HG02571 (cell line): ENCODE measurements at regions not wholly inside any gene's neighbourhood (a gene's known extent, or its start where the extent isn't known, plus 50 kb on each side); places are given as distances from the start of the nearest gene placed in this dataset.

ENCODE experiments used
- ATAC-seq: cut with Tn5 transposase; IDR thresholded peaks from one replicate; pipeline ENCODE4 v1.9.1; 2021; ENCODE audit warnings: mild to moderate bottlenecking, moderate library complexity; ENCODE audit not compliant: unreplicated experiment

DNA sequence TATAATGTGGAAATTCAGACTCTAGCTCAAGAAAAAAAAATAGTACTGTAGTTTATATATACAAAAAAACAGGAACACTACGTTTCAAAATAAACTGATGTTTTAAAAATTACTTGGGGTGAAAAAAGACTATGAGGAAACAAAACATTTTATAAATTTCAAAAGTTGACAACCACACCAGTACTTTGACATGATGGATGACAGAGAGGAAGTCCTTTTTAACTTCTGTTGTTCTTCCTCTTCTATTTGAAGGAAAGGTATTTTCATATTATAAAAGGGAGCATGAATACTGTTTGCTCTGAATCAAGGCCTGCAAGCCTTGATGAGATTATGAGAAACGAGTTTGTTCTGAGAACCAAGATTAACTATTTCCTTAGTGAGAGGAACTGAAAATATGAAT is 456.9 kb downstream of the TAF11L14 start:
- no peak for ATAC-seq

DNA sequence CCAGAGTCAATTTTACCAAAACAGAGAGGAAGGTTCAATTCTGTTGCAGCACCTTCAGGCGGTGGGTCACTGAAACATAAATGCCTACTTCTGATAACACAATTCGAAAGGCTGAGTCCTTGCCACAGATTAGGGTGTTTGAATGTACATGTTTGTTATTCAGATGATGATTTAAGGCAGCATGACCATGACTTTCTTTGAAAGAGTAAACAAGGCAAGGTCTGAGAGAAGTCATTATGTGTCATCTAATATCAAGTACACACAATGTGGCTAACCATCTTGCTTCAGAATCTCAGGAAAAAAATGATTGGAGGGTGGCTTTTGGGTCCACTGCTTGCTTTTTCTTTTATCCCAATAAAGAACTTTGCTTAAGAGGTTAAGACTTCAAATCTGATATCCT is 457.5 kb downstream of the TAF11L14 start:
- no peak for ATAC-seq

DNA sequence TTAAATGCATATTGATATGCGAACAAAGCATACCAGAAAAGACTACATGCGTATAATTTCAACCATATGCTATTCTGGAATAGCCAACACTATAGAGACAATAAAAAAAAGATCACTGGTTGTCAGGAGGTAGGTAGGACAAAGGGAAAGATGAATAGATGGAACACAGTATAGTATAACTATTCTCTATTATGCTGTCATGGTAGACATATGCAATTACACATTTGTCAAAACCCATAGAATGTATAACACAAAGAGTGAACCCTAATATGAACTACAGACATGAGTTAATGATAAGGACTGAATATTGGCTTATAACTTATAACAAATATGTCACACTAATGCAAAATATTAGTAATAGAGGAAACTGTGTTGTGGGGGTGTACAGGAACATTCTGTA is 460.8 kb downstream of the TAF11L14 start:
- ATAC-seq = no peak

DNA sequence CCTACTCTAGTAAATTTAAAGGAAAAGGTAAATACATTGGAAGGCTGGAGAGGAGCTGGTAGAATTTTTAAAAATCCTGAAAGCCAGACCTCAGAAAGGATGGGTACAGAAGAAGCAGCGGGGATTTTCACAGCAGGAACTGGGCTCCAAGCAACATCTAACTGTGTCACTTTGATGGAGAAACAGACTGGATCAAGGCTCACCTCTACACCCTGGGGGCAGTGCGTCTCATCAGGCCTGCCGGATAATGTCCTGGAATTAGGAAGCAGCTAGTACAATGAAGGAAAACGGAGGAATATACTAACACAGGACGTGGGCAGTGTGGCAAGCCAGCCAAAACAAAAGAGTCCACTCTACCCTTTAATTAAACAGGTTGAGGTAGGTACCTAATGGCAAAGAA is 463.6 kb downstream of the TAF11L14 start:
- no peak for ATAC-seq

DNA sequence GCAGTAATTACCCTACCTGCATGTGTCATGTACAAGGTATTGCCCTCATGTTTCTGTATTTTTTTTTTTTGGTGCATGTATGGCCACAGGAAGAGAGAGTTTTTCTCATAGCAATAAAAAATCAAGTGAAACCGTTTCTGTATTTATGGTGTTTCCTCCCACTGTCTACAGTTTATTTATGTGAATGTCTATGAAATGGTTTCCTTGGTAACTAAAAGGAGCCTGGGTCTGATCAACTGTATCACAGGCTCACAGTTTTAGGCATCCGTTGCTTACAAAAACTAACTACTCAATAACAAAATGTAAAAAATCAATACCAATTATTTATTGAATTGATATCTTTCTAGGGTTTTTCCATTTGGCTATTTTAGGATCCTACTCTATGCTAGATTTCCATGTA is 464.4 kb downstream of the TAF11L14 start:
- ATAC-seq = no peak

DNA sequence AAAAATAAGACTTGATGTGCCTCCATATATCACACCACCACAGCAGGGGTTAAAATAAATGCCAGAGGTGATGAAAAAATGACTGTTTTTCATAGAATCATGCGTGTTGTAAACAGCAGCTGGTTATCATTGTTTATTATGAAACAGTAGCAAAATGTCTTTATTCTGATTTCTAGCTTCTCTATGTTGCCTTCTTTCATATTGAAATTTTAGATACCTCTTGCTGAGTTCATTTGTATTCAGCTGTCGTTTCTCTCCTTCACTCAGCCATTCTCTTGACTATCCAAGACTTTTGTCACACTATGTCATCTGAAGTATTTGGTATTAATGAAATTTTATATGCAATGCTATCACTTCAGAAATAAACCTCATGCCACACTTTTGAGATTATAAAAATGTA is 465.0 kb downstream of the TAF11L14 start:
- ATAC-seq = no peak

DNA sequence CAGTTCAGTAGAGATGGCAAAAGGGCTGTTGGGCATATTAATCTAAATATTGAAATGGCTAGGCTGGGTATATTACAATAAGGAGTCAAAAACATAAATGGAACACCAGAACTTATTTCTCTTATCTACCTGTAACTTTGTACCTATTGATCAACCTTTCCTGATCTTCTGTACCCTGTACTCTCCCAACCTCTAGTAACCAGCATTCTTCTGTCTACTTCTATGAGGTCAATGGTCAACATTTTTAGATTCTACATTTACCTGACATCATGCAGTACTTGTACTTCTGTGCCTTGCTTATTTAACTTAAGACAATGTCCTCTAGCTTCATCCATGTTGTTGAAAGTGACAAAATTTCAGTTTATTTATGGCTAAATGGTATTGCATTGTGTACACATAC is 467.3 kb downstream of the TAF11L14 start:
- ATAC-seq = no peak

DNA sequence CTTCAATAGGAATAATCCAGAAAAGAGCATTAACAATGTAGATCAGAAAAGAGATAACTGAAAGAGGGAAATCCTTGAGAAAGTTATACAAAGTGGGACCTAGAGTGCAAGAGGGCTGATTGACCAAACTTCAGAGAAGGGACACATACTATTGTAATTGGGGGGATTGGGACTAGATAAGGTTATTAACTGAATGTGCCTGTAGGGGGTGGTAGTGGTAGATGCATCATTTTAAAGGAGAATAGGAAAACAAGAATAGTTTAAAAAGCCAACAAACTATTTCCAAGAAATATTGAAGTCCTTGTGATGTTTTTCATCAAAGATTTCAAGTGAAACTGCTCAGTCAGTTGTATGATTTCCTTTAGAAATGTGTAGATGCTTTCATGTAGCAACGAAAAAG is 468.5 kb downstream of the TAF11L14 start:
- no peak for ATAC-seq

DNA sequence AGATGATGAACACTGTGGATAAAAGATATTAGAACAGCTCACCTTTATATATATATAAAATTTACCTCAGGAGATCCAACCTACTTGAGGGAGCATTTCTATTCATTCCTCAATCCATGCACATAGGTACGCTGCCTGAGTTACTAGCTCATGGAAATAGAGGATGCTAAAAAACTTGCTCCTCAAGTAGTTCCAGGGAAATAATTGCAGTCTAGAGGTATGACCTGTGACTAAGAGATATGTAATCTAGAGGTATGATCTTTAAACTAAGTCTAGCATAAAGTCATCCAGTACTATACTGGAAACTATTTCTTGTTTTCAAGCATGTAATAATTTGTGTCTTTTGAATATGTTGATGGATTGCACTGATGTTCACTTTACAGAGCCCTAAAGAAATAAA is 471.2 kb downstream of the TAF11L14 start:
- ATAC-seq = no peak

DNA sequence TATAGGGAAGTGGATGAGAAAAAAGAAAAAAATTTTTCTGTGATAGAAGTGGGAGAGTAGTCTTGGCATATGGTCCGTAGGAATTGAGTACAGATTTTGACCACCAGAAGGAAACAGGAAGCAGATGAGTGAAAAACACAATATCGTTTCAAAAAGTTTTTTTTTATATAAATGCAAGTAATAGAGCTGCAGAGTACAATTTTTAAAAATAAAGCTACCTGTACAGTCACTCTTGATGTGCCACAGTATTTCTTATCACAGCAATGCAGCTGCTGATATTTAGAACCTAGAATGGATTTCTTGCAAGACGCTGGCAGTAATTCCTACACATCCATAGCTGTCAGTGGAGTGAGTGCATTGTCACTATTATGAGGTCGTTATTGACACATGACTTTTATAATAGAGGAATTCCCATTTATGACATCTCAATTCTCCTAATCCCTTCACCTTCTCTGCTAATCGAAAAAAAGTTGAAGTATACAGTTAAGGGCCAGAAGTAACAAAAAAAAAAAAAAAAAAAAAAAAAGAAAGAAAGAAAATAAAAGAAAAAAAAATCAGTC is 477.7 kb downstream of the TAF11L14 start:
- no peak for ATAC-seq

DNA sequence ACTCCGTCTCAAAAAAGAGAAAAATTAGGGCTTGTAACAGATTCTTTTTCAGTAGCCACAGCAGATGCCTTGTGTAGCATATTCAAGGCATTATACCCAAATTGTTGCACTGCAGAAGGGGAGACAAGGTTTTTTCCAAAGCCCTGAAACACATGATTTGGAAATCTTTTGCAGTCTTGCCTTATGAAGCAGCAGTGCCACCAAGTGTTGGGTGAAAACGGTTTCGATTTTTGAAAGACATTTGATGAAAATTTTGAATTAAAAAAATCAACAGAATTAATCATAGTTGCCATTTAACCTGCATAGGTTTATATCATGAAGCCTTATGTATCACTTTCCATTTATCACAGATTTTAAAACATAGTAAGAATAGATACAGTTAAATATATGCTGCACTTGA is 479.5 kb downstream of the TAF11L14 start:
- ATAC-seq = no peak

DNA sequence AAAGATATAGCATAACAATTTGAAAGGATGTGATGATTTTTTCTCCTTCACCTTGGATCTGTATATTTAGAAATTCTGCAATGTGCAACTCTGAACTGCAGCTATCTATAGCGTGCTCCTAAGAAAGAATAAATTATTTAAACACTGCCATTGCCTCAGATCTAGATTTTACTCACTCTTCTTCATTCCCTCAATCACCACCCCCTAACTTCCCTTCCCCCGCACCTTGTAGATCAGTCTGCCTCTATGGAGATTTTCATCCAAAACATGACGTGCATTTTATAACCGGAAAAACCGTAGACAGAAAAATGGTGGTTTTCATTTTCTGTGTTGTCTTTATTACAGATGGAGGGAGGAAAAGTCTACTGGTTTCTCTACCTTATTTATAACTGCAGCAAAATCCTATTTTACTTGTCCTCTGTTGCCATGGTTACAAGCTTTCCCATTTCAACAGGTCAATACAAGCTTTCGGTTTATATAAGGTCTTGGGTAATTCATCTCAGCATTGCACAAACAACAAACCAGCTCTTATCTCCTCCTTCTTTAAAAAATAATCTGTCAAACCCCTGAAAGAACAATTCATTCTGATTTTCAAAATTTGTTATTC is 480.0 kb downstream of the TAF11L14 start:
- ATAC-seq = no peak

DNA sequence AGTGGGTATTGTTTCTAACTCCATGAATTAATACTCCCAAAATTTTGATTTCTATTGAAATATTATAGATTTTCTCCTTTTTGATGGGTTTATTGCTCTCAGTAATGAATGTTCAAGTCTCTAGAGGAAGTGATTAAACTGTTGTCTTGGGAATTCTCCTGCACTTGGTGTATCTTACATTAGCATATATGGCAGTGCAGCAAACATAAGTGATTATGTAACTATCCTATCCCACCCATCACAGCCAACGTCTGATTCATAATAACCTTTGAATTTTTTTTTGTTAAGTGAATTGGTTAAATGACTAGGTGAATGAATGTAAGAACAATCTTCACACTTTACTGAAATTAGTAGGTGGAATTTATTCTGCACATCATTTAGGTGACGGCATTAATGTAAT is 483.7 kb downstream of the TAF11L14 start:
- no peak for ATAC-seq

DNA sequence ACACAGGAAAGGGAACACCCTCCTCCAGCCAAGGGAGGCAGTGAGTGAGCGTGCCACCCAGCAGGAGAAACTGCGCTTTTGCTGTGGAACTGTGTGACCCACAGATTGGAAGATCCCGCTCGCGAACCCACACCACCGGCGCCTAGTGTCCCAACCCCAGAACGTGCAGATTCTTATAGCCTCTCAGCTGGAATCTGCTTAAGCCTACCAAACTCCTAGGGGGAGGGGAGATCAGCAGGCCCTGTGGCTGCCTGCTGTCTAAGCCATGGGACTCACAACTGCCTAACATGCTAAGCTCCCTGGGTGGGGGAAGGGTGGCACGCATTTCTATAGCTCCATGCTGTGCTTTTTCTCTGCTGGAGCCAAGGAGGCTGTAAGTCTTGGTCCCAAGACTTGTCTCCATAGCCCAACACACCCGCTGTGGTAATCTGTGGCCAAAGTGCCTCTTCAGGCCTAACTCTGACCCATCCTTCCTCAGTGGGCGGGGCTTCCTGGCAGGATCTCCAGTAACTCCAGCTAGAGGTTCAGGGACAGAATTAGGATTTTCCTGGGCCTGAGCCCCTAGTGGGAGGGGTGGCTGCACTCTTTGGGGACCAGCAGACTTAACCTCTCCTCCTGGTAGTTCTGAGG is 485.0 kb downstream of the TAF11L14 start:
- ATAC-seq = no peak

DNA sequence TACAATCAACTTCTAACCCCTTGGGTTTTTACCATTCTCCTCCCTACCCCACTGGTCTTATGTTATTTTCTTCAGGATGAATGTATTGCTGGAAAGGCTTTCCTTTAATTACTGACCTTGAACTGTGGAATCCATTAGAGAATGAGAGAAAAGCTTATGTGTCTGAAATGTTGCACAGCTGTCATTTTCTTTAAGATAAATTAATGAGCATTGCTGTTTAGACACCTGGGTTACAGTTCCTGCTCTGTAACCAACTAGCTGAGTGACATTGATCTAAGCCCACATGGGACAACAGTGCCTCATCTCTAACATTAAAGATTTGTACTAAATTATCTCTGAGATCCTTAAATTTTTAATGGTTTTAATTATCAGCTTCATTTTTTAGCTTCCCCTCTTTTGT is 507.0 kb downstream of the TAF11L14 start:
- no peak for ATAC-seq

DNA sequence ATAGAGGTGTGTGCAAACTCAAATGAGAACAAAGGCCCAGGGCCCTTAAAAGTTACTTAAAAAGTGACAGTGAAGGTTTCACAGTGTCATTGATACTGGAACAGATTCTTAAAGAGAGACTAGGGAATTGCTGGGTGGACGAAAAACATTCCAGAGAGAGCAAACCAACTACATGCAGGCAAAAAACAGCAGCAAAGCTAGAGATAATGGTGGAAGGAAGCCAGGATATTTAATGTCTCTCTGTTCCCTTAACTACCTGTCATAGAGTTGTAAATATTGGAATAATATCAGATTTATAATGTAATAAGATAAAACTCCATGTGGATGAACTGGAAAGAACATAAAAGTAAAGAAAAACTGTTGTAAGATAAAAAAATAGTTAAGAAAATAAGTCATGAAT is 508.6 kb downstream of the TAF11L14 start:
- ATAC-seq = no peak

DNA sequence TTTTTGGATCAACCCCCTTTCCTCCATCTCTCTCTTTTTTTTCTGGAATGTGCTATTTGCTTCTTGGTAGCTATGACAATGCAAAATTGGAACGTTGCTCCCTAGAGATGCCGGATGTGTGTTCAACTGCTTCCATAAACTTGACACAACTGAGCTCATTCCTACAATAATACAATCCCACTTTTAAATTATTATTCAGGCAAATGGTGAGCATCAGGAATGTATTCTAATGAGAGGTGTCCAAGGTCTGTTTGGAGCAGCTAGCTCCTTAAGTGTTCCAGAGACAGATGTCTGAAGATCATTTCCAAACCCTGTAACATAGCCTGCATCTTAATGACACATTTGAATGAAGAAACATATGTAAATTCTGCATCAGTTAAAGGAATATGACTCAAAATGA is 518.4 kb downstream of the TAF11L14 start:
- no peak for ATAC-seq

DNA sequence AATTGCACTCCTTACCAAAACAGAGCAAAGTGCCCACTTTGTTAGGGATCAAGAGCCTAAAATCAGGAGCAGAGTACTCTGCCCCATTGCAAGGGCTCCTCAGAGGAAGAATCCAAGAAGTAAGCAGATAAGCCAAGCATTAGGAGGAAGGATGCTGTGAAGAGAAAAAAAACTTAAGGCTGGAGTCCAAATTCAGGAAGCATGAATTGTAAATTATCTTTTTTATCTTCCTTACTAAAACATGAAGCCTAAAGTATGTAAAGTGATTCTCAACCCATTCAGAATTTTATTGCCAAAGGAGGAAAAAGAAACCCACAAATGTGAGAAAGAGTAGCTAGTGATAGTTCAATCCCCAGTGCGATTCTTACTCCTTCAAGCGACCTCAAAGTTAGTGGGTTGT is 523.9 kb downstream of the TAF11L14 start:
- no peak for ATAC-seq

DNA sequence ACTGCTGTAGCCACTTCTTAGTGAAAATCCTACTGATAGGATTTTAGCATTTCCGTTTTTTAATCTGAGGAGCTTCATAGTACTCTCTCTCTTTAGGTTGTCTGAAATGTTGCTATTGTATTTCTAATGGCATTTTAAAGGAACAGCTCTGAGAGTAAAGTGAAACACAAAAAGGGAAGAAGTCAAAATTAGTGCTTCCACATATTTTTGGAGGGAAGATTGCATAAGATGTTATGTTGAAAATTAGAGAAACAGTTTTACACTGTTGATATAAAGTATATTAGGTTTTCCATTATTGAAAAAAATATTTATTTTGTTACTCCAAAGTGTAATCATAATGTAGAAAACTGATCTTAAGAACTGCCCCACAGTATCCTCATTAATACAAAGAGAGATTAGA is 525.1 kb downstream of the TAF11L14 start:
- ATAC-seq = no peak

DNA sequence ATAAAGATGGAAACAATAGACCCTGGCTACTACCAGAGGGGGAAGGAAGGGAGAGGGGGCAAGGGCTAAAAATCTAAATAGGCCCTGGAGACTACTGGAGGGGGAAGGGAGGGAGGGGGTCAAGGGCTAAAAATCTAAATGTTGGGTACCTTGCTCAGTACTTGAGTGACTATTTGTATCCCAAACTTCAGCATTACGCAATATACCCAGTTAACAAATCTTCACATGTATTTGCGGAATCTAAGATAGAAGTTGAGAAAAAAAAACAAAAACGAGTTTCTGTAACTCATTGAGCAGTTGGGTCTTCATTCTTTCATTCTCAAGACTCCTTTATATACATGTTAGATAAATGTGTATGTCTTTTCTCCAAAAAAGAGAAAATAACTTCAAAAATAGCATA is 537.4 kb downstream of the TAF11L14 start:
- no peak for ATAC-seq

DNA sequence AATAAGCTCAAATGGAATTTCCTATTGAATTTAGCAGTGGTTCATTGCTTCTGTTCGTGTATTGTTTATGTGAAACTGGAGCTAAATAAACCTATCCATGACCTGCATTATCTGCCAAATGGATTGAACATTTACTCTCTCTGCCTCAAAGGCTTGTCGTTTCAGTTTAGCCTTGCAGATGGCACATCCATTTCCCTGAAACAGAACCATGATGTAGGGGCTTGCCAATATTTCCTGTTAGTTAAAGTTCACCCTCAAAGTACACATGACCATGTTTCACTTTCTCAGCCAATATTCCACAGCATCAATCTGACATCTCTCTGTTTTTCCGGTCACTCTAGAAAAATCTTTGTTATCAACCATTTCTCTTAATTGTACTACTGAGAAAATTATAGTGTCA is 545.3 kb downstream of the TAF11L14 start:
- ATAC-seq = no peak

DNA sequence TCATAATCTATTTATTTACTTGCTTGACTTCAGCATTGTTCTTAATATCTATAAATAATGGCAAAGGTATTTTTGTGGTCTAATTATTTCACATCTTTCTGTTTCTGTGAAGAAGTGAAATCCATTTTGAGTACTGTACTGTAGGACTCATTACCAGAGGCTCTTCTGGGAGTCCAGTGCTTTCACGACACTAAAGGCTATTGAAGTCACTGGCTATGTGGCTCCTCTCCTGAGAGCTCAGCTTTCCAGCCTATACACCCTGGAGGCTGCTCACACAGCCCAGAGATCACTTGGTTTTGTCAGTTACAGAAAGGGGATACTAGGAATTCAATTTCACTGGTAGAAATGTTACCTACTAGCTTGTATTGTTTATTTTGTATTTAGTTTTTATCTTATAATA is 547.3 kb downstream of the TAF11L14 start:
- ATAC-seq = no peak

DNA sequence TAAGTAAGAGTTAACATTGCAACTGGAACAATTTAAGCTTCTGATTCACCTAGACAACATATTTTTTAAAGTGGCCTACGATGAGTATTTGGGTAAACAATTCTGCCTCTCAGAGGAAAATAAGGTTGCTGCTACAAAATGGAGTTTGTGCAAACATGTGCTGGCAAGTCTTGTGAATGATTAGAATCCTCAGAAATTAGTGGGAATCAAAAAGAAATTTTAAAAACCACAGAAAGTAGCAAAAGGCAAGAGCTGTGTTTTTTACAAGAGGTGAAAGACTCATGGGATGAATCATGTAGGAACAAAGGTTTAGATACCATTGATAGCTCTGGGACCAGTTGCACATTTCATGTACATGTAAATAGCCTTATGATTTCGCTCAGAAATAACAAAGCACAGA is 561.6 kb downstream of the TAF11L14 start:
- no peak for ATAC-seq
